D721Med (cell line): ENCODE measurements at regions not wholly inside any gene's neighbourhood (a gene's known extent, or its start where the extent isn't known, plus 50 kb on each side); places are given as distances from the start of the nearest gene placed in this dataset.
"Not testable (repeated sequence)": the region's sequence is repeated elsewhere in the genome, so short reads cannot be mapped to it uniquely, and the experiment has no call there.

Experiments used
- DNase-seq: peaks from one replicate; pipeline ENCODE4 v3.0.0; 2011; ENCODE audit warnings: low spot score; ENCODE audit not compliant: insufficient read length
- FAIRE-seq: peaks from 2 replicates; lab custom pipeline; 2011; peaks lifted over from hg19 to GRCh38; lab: Jason Lieb, UNC
- TF ChIP-seq, protein P1 (sequence below): IDR thresholded peaks from 2 replicates; pipeline ENCODE4 v1.5.1; 2012; ENCODE audit warnings: mild to moderate bottlenecking, control low read depth; ENCODE audit not compliant: insufficient read depth; ENCODE audit errors: missing control alignments

DNA sequence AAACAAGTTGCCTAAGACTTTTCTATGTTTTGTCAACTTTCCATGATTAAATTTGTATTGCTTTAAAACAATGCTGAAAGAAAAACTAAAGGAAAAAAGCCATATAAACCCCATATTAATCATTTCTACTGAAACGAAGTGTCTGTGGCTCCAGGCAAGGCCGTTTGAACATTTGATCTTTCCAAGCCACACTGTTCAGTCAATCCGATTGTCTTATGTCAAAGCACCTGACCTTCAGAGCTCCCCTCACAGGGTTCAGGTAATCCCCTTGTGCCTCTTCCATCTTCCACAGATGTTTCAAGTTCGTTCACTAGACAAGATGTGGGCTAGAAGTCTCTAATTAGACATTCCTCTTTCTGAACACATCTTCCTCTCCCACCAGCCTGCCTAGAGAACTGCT lies 177.1 kb upstream of the NUDT10 start:
- FAIRE-seq = no peak

DNA sequence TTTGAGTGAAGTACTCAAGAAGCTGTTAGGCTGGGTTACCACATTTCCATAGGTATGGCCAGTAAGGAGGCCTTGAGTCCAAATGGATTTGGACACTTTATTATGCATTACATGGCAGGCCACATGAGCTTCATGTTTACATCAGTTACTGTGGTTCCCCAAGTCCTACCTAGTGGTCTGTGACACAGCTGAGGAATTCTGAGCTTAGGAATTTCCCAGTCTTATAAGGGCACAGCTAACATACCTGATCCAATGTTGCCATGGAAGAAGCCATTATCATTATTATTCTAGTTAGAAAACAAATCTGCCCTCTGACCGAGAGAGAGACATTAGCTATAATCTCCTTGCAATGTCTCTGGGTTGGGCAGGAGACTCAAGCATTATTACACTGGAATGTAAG lies 174.4 kb upstream of the NUDT10 start:
- TF ChIP-seq, protein P1, sequence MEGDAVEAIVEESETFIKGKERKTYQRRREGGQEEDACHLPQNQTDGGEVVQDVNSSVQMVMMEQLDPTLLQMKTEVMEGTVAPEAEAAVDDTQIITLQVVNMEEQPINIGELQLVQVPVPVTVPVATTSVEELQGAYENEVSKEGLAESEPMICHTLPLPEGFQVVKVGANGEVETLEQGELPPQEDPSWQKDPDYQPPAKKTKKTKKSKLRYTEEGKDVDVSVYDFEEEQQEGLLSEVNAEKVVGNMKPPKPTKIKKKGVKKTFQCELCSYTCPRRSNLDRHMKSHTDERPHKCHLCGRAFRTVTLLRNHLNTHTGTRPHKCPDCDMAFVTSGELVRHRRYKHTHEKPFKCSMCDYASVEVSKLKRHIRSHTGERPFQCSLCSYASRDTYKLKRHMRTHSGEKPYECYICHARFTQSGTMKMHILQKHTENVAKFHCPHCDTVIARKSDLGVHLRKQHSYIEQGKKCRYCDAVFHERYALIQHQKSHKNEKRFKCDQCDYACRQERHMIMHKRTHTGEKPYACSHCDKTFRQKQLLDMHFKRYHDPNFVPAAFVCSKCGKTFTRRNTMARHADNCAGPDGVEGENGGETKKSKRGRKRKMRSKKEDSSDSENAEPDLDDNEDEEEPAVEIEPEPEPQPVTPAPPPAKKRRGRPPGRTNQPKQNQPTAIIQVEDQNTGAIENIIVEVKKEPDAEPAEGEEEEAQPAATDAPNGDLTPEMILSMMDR = no peak
- no peak for DNase-seq
- no peak for FAIRE-seq

More for the DNA sequence above, 177.1 kb upstream of the NUDT10 start:
- DNase-seq = no peak
- TF ChIP-seq, protein P1 = no peak

DNA sequence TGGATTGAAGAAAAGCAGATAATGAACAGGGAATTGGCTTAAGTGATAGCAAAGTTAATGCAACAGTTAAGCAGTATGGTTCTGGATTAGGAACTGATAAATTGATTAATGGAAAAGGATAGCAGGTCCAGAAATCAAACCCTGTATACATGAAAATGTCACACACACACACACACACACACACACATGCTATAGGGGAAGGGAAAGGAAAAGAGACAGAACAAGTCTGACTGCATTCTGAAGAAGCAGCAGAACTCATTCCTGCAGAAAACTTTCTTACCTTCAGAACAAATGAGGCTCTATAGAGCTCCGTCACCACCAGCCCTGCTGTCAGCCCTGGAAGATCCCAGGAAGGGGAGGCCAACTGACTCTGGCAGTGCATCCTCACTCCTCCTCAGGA lies 173.2 kb upstream of the NUDT10 start:
- FAIRE-seq, DNase-seq: not testable (repeated sequence)

DNA sequence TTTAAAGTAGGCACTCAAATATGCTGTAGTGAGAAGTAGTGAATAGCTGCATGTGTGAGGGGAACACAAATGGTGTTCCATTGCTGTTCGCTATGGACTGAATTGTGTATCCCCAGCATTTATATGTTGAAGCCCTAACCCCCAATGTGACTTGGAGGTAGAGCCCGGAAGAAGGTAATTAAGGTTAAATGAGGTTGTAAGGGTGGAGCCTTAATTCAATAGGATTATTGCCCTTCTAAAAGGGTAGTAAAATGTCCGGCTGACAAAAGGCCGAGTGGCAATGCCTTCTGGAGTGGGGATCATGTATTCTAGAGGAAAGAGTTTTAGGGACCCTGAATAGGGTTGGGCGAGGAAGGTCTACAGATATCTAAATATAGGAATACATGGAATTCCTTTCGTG lies 168.9 kb upstream of the NUDT10 start:
- TF ChIP-seq, protein P1 = no peak
- DNase-seq (no peak), FAIRE-seq (no peak)

DNA sequence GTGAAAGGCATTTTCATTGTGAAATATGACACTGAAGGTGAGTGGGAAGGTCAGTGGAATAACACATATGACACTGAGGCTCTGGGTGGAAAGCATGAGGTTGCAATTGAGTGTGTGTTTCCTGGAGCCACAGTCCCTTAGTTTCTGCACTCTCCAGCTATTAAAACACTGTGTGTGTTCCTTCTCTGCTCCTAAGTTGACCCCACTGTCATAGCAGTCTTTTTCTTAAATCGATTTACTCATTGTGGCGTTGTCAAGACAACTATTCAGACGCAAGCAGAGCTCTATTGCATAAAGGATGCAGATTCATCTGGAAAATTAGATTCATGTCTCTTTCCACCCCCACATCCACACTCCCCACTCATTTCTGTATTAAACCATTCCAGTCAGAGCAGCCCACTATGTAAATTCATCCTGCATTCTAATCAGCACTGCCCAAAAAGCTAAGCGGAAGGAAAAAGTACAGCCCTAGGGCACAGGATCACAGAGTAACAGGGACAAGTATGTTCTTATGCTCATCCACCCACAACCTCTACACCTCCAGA lies 154.2 kb upstream of the NUDT10 start:
- not testable (repeated sequence) for FAIRE-seq, DNase-seq

DNA sequence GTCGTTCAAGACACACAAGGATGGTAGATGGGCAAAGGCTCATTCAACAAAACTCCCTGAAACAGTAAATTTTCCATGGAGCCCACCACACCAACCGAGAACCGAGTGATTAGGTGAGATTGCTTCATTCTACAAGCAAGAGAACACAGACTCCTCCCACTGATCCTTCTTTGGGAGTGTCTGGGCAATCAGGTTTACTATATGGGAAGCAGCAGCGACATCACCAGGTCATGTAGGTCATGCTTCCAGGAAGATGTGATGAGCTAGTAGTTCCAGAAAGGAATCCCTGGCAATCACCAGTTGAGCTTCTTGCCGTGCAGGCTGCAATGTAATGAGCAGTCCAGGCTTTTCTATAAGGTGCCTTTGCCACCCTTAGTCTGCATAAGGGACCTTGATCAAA lies 152.8 kb upstream of the NUDT10 start:
- FAIRE-seq = not testable (repeated sequence)

DNA sequence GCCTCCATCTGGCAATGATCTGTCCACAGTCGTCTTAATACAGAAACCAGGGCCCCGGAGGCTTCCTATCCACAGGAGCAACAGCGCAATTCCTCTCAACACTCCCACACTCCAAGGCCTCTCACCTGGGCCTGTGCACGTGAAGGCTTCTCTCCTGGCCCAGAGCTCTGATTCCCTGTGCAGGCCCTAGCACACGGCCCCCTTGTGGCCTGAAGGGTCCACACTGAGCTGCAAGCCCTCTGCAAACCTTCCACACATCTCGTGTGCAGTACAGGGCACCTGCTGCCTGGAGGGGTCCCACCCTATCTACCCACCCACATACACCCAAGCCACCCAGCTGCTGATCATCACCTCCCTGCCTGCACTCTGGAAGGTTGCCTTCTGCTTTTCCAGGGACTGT lies 150.1 kb upstream of the NUDT10 start:
- TF ChIP-seq, protein P1 = no peak
- no peak for DNase-seq
- no peak for FAIRE-seq

More for the DNA sequence above, 152.8 kb upstream of the NUDT10 start:
- DNase-seq = not testable (repeated sequence)

DNA sequence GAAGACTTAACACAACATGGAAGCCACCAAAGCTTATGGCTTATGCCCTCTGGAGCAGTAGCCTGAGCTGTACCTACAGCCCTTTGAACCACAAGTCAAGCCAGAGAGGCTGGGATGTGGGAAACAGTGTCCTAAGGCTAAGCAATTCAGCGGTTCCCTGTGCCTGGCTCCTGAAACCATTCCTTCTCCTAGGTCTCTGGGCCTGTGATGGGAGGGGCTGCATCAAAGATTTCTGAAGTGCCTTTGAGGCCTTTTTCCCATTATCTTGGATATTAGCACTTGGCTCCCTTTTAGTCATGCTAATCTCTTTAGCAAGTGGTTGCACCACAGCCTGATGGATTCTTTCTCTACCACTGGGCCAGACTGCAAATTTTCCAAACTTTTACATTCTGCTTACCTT lies 140.5 kb upstream of the NUDT10 start:
- FAIRE-seq = no peak
- DNase-seq = no peak
- TF ChIP-seq, protein P1 = no peak

DNA sequence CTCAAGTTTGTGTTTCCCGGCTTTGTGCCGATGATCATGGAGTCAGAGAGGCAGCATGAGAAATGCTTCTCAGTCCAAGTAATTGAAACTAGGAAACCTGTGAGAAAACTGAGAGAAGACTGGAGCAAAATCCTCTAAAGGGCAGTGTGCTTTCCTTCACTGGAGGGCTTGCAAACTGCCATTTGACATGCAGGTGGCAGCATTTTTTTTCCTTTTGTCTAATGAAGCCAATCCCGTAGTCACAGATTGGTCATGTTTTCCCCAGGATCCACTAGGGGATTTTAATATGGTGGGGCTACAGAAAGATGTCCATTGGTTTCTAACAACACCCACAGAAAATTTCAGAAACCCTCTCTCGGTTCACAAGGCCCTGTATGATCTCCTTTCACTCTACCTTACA lies 117.4 kb upstream of the NUDT10 start:
- TF ChIP-seq, protein P1 = no peak
- DNase-seq = no peak
- no peak for FAIRE-seq
